Cardiac muscle cell (in vitro differentiated cells and primary cell): ENCODE measurements at regions not wholly inside any gene's neighbourhood (a gene's known extent, or its start where the extent isn't known, plus 50 kb on each side); places are given as distances from the start of the nearest gene placed in this dataset.

Source experiments
- DNase-seq, 2 donors: peaks; one replicate each; pipeline versions ENCODE4 v3.0.0 to v3.0.0-alpha.2; 2010 to 2017; ENCODE audit warnings: low read depth in 1 of 2, low spot score in 1 of 2
- H3K27ac ChIP-seq: fragments of 200-600 bp; sonication (generic); 2 replicates; pipeline ENCODE4 v1.5.1; 2016
- H3K27me3 ChIP-seq: fragments of 200-600 bp; sonication (generic); 2 replicates; pipeline ENCODE4 v1.6.0; 2016; ENCODE audit warnings: control low read depth
- H3K36me3 ChIP-seq: fragments of 200-600 bp; sonication (generic); 2 replicates; pipeline ENCODE4 v1.5.1; 2016; ENCODE audit warnings: control low read depth
- H3K4me1 ChIP-seq: fragments of 200-600 bp; sonication (generic); 2 replicates; pipeline ENCODE4 v1.8.1; 2017; ENCODE audit warnings: low read depth, mild to moderate bottlenecking, mixed run types
- H3K4me3 ChIP-seq: fragments of 200-600 bp; sonication (generic); 2 replicates; pipeline ENCODE4 v1.5.1; 2016; ENCODE audit warnings: mild to moderate bottlenecking
- H3K9me3 ChIP-seq: fragments of 200-600 bp; sonication (generic); 2 replicates; pipeline ENCODE4 v1.5.1; 2017; ENCODE audit warnings: low read depth, mild to moderate bottlenecking, control low read depth
- CTCF ChIP-seq: IDR thresholded peaks from 2 replicates; pipeline ENCODE4 v1.5.1; 2012; ENCODE audit warnings: low read depth, mild to moderate bottlenecking, low read length

- no peak for TF ChIP-seq CTCF
- Histone ChIP-seq H3K27ac (peak overlapping the region; percentile 95), H3K36me3 (no peaks in the 10 kb centered on the region), H3K4me3 (no peak overlapping the region), H3K4me1 (peaks cover 43% of the 10 kb centered on the region), H3K9me3 (no peaks in the 10 kb centered on the region), H3K27me3 (no peaks in the 10 kb centered on the region)
- DNase-seq = no peak
These were observed 66.3 kb downstream of the NCOR2 start for GRCh38 chr12:124501112-124501561.

GRCh38 chr12:124499898-124500244, 67.5 kb downstream of the NCOR2 start:
- Histone ChIP-seq H3K36me3 (no peaks in the 10 kb centered on the region), H3K4me1 (peaks cover 45% of the 10 kb centered on the region), H3K4me3 (no peak overlapping the region), H3K27ac (peak overlapping the region; percentile 95), H3K9me3 (no peaks in the 10 kb centered on the region), H3K27me3 (no peaks in the 10 kb centered on the region)
- no peak for DNase-seq
- no peak for TF ChIP-seq CTCF

DNA sequence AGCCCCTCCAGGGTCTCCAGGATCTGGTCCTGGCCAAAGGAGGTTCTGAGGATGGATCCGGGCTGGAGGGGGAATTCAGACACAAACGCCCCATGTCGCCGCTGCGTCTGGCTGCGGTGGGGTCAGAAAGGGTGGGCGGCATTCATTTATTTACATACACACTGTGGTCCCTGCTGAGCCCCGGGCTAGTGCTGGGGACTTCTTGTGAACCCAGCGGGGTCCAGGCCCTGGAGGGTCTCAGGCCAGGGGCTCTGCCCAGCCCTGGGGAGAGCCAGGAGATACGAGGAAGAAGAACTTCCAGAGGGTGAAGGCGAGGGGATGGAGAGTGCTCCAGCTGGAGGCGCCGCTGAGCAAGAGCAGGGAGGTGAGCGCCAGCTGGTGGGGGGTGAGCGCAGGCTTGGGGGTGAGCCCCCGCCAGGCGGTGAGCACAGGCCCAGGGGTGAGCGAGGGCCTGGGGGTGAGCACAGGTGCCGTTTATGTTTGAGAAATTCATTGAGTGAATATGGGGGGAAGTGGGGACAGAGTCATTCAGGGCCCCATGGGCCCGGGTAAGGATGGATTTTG, 68.1 kb downstream of the NCOR2 start:
- H3K4me3 ChIP-seq = no peak overlapping the region
- no peaks in the 10 kb centered on the region for H3K9me3 ChIP-seq
- H3K36me3 ChIP-seq = no peaks in the 10 kb centered on the region
- no peak for DNase-seq
- peak; percentile 30 for TF ChIP-seq CTCF
- peak overlapping the region; percentile 95 for H3K27ac ChIP-seq
- peaks cover 45% of the 10 kb centered on the region for H3K4me1 ChIP-seq
- no peaks in the 10 kb centered on the region for H3K27me3 ChIP-seq

DNA sequence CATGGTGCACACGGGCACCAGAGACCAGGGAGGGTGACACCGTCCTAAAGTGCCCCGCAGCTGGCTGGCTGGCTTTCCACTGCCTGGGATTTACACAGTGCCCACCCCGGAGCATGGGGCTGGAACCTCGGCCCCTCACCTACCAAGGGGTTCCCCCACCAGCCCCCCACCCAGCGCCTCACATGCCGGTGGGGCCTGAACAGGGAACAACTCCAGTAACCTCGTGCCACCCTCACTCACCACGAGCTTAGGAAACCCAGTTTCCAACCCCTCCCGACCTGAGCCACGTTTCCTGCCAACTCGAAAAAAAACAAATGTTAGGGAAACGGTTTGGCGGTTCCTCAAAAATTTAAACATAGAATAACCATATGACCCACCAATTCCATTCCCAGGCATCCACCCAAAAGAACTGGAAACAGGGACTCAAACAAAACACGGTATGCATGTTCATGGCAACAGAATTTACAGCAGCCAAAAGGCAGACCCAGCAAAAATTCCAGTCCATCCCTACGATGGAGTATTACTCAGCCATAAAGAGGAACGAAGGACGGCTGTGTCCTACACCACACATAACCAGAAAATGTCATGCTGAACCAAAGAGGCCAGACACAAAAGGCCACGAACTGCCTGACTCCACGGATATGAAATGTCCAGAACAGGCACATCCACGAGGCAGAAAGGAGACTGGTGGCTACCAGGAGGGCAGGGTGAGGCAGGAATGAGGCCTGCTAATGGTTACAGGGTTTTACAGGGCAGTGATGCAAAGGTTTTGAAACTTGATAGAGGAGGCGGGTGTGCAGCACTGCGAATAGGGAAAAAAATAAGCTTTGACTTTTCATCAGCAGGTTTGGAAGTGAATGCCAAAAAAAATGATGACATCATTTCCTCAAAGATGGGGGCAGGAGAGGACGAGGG, 68.9 kb downstream of the NCOR2 start:
- Histone ChIP-seq H3K4me1 (peaks cover 45% of the 10 kb centered on the region), H3K9me3 (no peaks in the 10 kb centered on the region), H3K27ac (peak overlapping the region; percentile 95)

DNA sequence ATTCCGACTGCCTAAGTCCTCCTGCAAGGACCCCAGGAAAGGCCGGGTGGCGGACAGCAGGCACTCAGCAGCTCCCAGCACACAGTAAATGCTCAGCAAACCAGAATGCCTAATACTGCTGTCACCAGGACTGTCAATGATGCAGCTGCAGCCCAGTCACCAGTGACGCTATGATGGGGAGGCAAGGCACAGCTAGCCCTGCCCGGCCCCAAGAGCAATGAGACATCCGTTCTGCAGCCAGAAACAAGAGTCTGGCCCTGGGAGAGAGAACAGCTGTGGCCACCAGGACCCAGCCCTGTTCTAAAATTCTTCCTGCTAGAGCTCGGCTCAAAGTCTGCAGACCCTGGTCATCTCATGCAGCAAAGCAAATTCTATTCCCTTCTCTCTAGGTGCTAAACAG, 69.8 kb downstream of the NCOR2 start:
- Histone ChIP-seq H3K4me3 (no peak overlapping the region), H3K27ac (peak overlapping the region; percentile 78), H3K9me3 (no peaks in the 10 kb centered on the region), H3K36me3 (no peaks in the 10 kb centered on the region), H3K4me1 (peaks cover 47% of the 10 kb centered on the region), H3K27me3 (no peaks in the 10 kb centered on the region)
- peak; percentile 26 to 77 for DNase-seq
- no peak for TF ChIP-seq CTCF

More for the DNA sequence above, 68.9 kb downstream of the NCOR2 start:
- DNase-seq = peak in 1 of 2 donors; percentile 88
- H3K4me3 ChIP-seq = no peak overlapping the region
- H3K27me3 ChIP-seq = no peaks in the 10 kb centered on the region
- TF ChIP-seq CTCF = no peak
- no peaks in the 10 kb centered on the region for H3K36me3 ChIP-seq
